ENCODE measurements at regions not wholly inside any gene's neighbourhood (a gene's known extent, or its start where the extent isn't known, plus 50 kb on each side); places are given as distances from the start of the nearest gene placed in this dataset.
A peak's percentile ranks its signal among the peaks of the same experiment; 100 is the strongest.

GRCh38 chr6:125469915-125470314 lies 168.1 kb upstream of the HDDC2 start:
- H3K4me1 ChIP-seq (ENCODE audit: control insufficient read depth, extremely low read depth, insufficient read depth, low read length): no peaks in the 10 kb centered on the region
- TF ChIP-seq EZH2 (IDR thresholded peaks at IDR 0.05; ENCODE audit: borderline replicate concordance, low read depth, low read length, severe bottlenecking) (no peak), MYC (IDR thresholded peaks at IDR 0.05; ENCODE audit: low read depth, low read length) (no peak), FOS (IDR thresholded peaks at IDR 0.05; ENCODE audit: borderline replicate concordance, insufficient read depth, low read length) (peak; percentile 80)
- no peak overlapping the region for H3K4me3 ChIP-seq (replicated peaks in 1 of 3; ENCODE audit: insufficient read depth in 1 of 3, low read depth in 1 of 3, low read length in 3 of 3)
- H3K9me1 ChIP-seq (replicated peaks; ENCODE audit: control insufficient read depth, extremely low read depth, insufficient read depth, low read length): no peaks in the 10 kb centered on the region
- ChIA-PET POLR2A (no interaction called here), CTCF (interaction anchor here (1.6 to 1.8 kb wide), 2 partner anchors 11 to 13 kb away, joined by 3 to 5 read pairs; no protein-coding TSS in a partner anchor)
- no peaks in the 10 kb centered on the region for H3K36me3 ChIP-seq (ENCODE audit: control insufficient read depth in 2 of 2, extremely low read depth in 1 of 2, insufficient read depth in 2 of 2, low read length in 2 of 2)
- intact Hi-C loops (cut with micrococcal nuclease): no loop called here
- no peak overlapping the region for H3K4me2 ChIP-seq (ENCODE audit: insufficient read depth, low read length)
- no peak overlapping the region for H3K9ac ChIP-seq (replicated peaks; ENCODE audit: extremely low read depth, insufficient read depth, low read length)
- H3K79me2 ChIP-seq (ENCODE audit: control insufficient read depth, insufficient read depth, low read length): no peaks in the 10 kb centered on the region
- no peak overlapping the region for H3K27ac ChIP-seq (ENCODE audit: insufficient read depth, low read depth, low read length)
- no peaks in the 10 kb centered on the region for H4K20me1 ChIP-seq (replicated peaks; ENCODE audit: control insufficient read depth, extremely low read depth, insufficient read depth, low read length)
- DNase-seq (ENCODE audit: low read depth, low spot score) (no peak), FAIRE-seq (peak; percentile 71)
- dilution Hi-C loops (cut with MboI; ENCODE audit: extremely low pct_ligation_motif_present, low sequenced_read_pairs): no loop called here
- H3K9me3 ChIP-seq (replicated peaks; ENCODE audit: control insufficient read depth, insufficient read depth, low read length): no peaks in the 10 kb centered on the region
- H2AFZ ChIP-seq (ENCODE audit: low read depth, low read length): no peak overlapping the region
- BruUV-seq (replicated peaks): no TSS peak
- H3K27me3 ChIP-seq (ENCODE audit: control insufficient read depth in 2 of 2, insufficient read depth in 2 of 2, low read length in 2 of 2): peaks cover 0 to 5% of the 10 kb centered on the region in 2 experiments

- Histone ChIP-seq H3K36me3 (ENCODE audit: control insufficient read depth in 2 of 2, extremely low read depth in 1 of 2, insufficient read depth in 2 of 2, low read length in 2 of 2) (no peaks in the 10 kb centered on the region), H3K9me1 (replicated peaks; ENCODE audit: control insufficient read depth, extremely low read depth, insufficient read depth, low read length) (no peaks in the 10 kb centered on the region), H2AFZ (ENCODE audit: low read depth, low read length) (no peak overlapping the region), H3K4me1 (ENCODE audit: control insufficient read depth, extremely low read depth, insufficient read depth, low read length) (no peaks in the 10 kb centered on the region), H3K4me2 (ENCODE audit: insufficient read depth, low read length) (no peak overlapping the region), H3K27me3 (ENCODE audit: control insufficient read depth in 2 of 2, insufficient read depth in 2 of 2, low read length in 2 of 2) (peaks cover 6 to 8% of the 10 kb centered on the region in 2 experiments), H3K9ac (replicated peaks; ENCODE audit: extremely low read depth, insufficient read depth, low read length) (no peak overlapping the region), H3K27ac (ENCODE audit: insufficient read depth, low read depth, low read length) (no peak overlapping the region), H3K9me3 (replicated peaks; ENCODE audit: control insufficient read depth, insufficient read depth, low read length) (no peaks in the 10 kb centered on the region), H3K79me2 (ENCODE audit: control insufficient read depth, insufficient read depth, low read length) (no peaks in the 10 kb centered on the region), H4K20me1 (replicated peaks; ENCODE audit: control insufficient read depth, extremely low read depth, insufficient read depth, low read length) (no peaks in the 10 kb centered on the region), H3K4me3 (replicated peaks in 1 of 3; ENCODE audit: insufficient read depth in 1 of 3, low read depth in 1 of 3, low read length in 3 of 3) (no peak overlapping the region)
- CTCF ChIA-PET: no interaction called here
- POLR2A ChIA-PET: no interaction called here
- no TSS peak for BruUV-seq (replicated peaks)
- FAIRE-seq (no peak), DNase-seq (ENCODE audit: low read depth, low spot score) (no peak)
- dilution Hi-C loops (cut with MboI; ENCODE audit: extremely low pct_ligation_motif_present, low sequenced_read_pairs): no loop called here
- intact Hi-C loops (cut with micrococcal nuclease): no loop called here
- no peak for TF ChIP-seq JUN (IDR thresholded peaks at IDR 0.05; ENCODE audit: borderline replicate concordance, insufficient read depth, insufficient read length, low read depth)
- TF ChIP-seq CTCF (IDR thresholded peaks at IDR 0.05; ENCODE audit: extremely low read depth in 1 of 2, insufficient read depth in 1 of 2, low read depth in 1 of 2, low read length in 2 of 2): no peak
- TF ChIP-seq EZH2 (IDR thresholded peaks at IDR 0.05; ENCODE audit: borderline replicate concordance, low read depth, low read length, severe bottlenecking): no peak
- no peak for TF ChIP-seq MAX (IDR thresholded peaks at IDR 0.05; ENCODE audit: insufficient read depth, insufficient read length)
These were observed 169.9 kb upstream of the HDDC2 start for GRCh38 chr6:125471667-125472066.

Measured in endothelial cell of umbilical vein (primary cell).